LNCaP clone FGC (cell line): ENCODE measurements at regions not wholly inside any gene's neighbourhood (a gene's known extent, or its start where the extent isn't known, plus 50 kb on each side); places are given as distances from the start of the nearest gene placed in this dataset.

Experiments used
- DNase-seq: peaks from one replicate; pipeline ENCODE4 v3.0.0-alpha.2; 2011; ENCODE audit warnings: low read depth
- H3K4me3 ChIP-seq: 2 replicates; pipeline ENCODE4 v1.5.1; 2011; ENCODE audit warnings: mild to moderate bottlenecking, low read depth, low read length, control low read depth
- CTCF ChIP-seq: IDR thresholded peaks from 2 replicates; pipeline ENCODE4 v1.5.1; 2012; ENCODE audit warnings: mild to moderate bottlenecking; ENCODE audit not compliant: control insufficient read depth, insufficient read depth; ENCODE audit errors: extremely low read depth

- no peak overlapping the region for H3K4me3 ChIP-seq
- no peak for DNase-seq
- no peak for TF ChIP-seq CTCF
Observed at GRCh38 chr5:116651653-116652052, 77.0 kb upstream of the SEMA6A start.

GRCh38 chr5:116650964-116651363, 76.3 kb upstream of the SEMA6A start:
- no peak for TF ChIP-seq CTCF
- no peak for DNase-seq
- H3K4me3 ChIP-seq = no peak overlapping the region

- no peak overlapping the region for H3K4me3 ChIP-seq
- no peak for DNase-seq
- TF ChIP-seq CTCF = no peak
Observed at GRCh38 chr5:116650544-116650943, 75.9 kb upstream of the SEMA6A start.

GRCh38 chr5:116646611-116647289, 72.1 kb upstream of the SEMA6A start:
- no peak overlapping the region for H3K4me3 ChIP-seq
- TF ChIP-seq CTCF = no peak
- no peak for DNase-seq

GRCh38 chr5:116645627-116646026, 71.0 kb upstream of the SEMA6A start:
- no peak for DNase-seq
- no peak for TF ChIP-seq CTCF

GRCh38 chr5:116640236-116640635, 65.6 kb upstream of the SEMA6A start:
- no peak for DNase-seq
- H3K4me3 ChIP-seq = no peak overlapping the region
- TF ChIP-seq CTCF = no peak

More at GRCh38 chr5:116645627-116646026, 71.0 kb upstream of the SEMA6A start:
- H3K4me3 ChIP-seq = no peak overlapping the region

GRCh38 chr5:116637149-116637740, 62.6 kb upstream of the SEMA6A start:
- no peak overlapping the region for H3K4me3 ChIP-seq
- no peak for DNase-seq
- TF ChIP-seq CTCF = no peak
